SU-DHL-6 (cell line): ENCODE measurements at regions not wholly inside any gene's neighbourhood (a gene's known extent, or its start where the extent isn't known, plus 50 kb on each side); places are given as distances from the start of the nearest gene placed in this dataset.

Source experiments
- H2AFZ ChIP-seq: fragments of 200-600 bp; sonication (generic); 2 replicates; pipeline ENCODE4 v1.6.1; 2014; ENCODE audit warnings: low read depth, mild to moderate bottlenecking, moderate library complexity, mixed read lengths, antibody characterized with exemption, low read length; ENCODE audit not compliant: severe bottlenecking
- H3F3A ChIP-seq: fragments of 200-600 bp; shearing (Covaris generic); 2 replicates; pipeline ENCODE4 v1.6.0; 2016; ENCODE audit warnings: antibody characterized with exemption, mild to moderate bottlenecking; ENCODE audit not compliant: insufficient read depth
- H3K27ac ChIP-seq: fragments of 200-600 bp; sonication (generic); 2 replicates; pipeline ENCODE4 v1.5.1; 2016; ENCODE audit warnings: low read depth, mild to moderate bottlenecking, low read length, moderate library complexity, mixed read lengths
- H3K27me3 ChIP-seq: fragments of 200-600 bp; sonication (generic), shearing (Covaris generic); 2 replicates; pipeline ENCODE4 v1.6.0; 2014; ENCODE audit warnings: mild to moderate bottlenecking, low read length
- H3K36me3 ChIP-seq: fragments of 200-600 bp; sonication (generic); 2 replicates; pipeline ENCODE4 v1.6.1; 2014; ENCODE audit warnings: mild to moderate bottlenecking, low read length, mixed read lengths
- H3K4me2 ChIP-seq: fragments of 300-600, 200-600 bp; shearing (Covaris generic), sonication (generic); 2 replicates; pipeline ENCODE4 v1.6.0; 2014; ENCODE audit warnings: low read length, low read depth, mild to moderate bottlenecking; ENCODE audit not compliant: poor library complexity, severe bottlenecking
- H3K4me3 ChIP-seq: fragments of 200-600 bp; sonication (generic); 2 replicates; pipeline ENCODE4 v1.5.1; 2014; ENCODE audit warnings: antibody characterized with exemption, low read length, mild to moderate bottlenecking, mixed read lengths; ENCODE audit not compliant: insufficient read depth, poor library complexity, severe bottlenecking
- H3K79me2 ChIP-seq: fragments of 200-600 bp; sonication (generic); 2 replicates; pipeline ENCODE4 v1.6.1; 2014; ENCODE audit warnings: mild to moderate bottlenecking, low read length, moderate library complexity; ENCODE audit not compliant: insufficient read depth
- H3K9ac ChIP-seq: fragments of 200-600 bp; sonication (generic); 2 replicates; pipeline ENCODE4 v1.7.0; 2014; ENCODE audit warnings: mild to moderate bottlenecking, low read length
- H3K9me2 ChIP-seq: fragments of 200-600 bp; sonication (generic); replicated peaks from 2 replicates; pipeline ENCODE4 v1.6.1; 2014; ENCODE audit warnings: low read length; ENCODE audit not compliant: insufficient read depth
- H3K9me3 ChIP-seq: fragments of 200-600 bp; sonication (generic); 2 replicates; pipeline ENCODE4 v1.6.1; 2014; ENCODE audit warnings: low read length, mixed read lengths; ENCODE audit not compliant: insufficient read depth
- H4K20me1 ChIP-seq: fragments of 200-600 bp; sonication (generic); 2 replicates; pipeline ENCODE4 v1.6.1; 2014; ENCODE audit warnings: low read depth, mild to moderate bottlenecking, antibody characterized with exemption, low read length, moderate library complexity, mixed read lengths
- EZH2phosphoT487 ChIP-seq: fragments of 200-600 bp; sonication (generic), shearing (Covaris generic); conservative IDR thresholded peaks from 2 replicates; pipeline ENCODE4 v1.6.1; 2018; ENCODE audit warnings: mild to moderate bottlenecking, antibody characterized with exemption, low read length, moderate library complexity, mixed read lengths
- TF ChIP-seq, protein P1 (sequence below): fragments of 200-600 bp; sonication (generic); IDR thresholded peaks from one replicate; pipeline ENCODE4 v1.5.1; 2017; ENCODE audit warnings: antibody characterized with exemption, mild to moderate bottlenecking, low read length, moderate library complexity; ENCODE audit not compliant: insufficient read depth, poor library complexity, severe bottlenecking

DNA sequence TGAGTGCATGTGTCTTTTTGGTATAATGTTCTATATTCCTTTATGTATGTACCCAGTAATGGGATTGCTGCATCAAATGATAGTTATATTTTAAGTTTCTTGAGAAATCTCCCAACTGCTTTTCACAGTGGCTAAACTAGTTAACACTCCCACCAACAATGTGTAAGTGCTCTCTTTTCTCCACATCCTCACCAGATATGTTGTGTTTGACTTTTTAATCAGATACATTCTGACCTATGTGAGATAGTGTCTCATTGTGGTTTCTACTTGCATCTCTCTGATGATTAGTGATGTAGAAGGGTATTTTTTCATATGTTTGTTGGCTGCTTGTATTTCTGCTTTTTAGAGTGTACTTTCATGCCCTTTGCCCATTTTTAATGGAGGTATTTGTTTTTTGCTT lies 62.8 kb upstream of the ALG10B start:
- TF ChIP-seq, protein P1, sequence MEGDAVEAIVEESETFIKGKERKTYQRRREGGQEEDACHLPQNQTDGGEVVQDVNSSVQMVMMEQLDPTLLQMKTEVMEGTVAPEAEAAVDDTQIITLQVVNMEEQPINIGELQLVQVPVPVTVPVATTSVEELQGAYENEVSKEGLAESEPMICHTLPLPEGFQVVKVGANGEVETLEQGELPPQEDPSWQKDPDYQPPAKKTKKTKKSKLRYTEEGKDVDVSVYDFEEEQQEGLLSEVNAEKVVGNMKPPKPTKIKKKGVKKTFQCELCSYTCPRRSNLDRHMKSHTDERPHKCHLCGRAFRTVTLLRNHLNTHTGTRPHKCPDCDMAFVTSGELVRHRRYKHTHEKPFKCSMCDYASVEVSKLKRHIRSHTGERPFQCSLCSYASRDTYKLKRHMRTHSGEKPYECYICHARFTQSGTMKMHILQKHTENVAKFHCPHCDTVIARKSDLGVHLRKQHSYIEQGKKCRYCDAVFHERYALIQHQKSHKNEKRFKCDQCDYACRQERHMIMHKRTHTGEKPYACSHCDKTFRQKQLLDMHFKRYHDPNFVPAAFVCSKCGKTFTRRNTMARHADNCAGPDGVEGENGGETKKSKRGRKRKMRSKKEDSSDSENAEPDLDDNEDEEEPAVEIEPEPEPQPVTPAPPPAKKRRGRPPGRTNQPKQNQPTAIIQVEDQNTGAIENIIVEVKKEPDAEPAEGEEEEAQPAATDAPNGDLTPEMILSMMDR: no peak
- no peak for TF ChIP-seq EZH2phosphoT487
- Histone ChIP-seq H3K27ac (no peak overlapping the region), H2AFZ (no peak overlapping the region), H3K79me2 (no peaks in the 10 kb centered on the region), H3K9me2 (no peaks in the 10 kb centered on the region), H3K4me2 (no peak overlapping the region), H3K27me3 (no peaks in the 10 kb centered on the region), H4K20me1 (no peaks in the 10 kb centered on the region), H3K9ac (no peak overlapping the region), H3K36me3 (no peaks in the 10 kb centered on the region), H3K4me3 (no peak overlapping the region), H3K9me3 (no peaks in the 10 kb centered on the region), H3F3A (no peaks in the 10 kb centered on the region)

- H3K4me3 ChIP-seq: no peak overlapping the region
- H3K9me2 ChIP-seq: no peaks in the 10 kb centered on the region
- H2AFZ ChIP-seq: no peak overlapping the region
- no peak overlapping the region for H3K27ac ChIP-seq
- no peaks in the 10 kb centered on the region for H4K20me1 ChIP-seq
- no peaks in the 10 kb centered on the region for H3K36me3 ChIP-seq
- no peaks in the 10 kb centered on the region for H3K9me3 ChIP-seq
- H3K79me2 ChIP-seq: no peaks in the 10 kb centered on the region
- H3K27me3 ChIP-seq: no peaks in the 10 kb centered on the region
- H3F3A ChIP-seq: no peaks in the 10 kb centered on the region
- no peak overlapping the region for H3K9ac ChIP-seq
- TF ChIP-seq EZH2phosphoT487: no peak
- TF ChIP-seq, protein P1: no peak
- no peak overlapping the region for H3K4me2 ChIP-seq
Measured at GRCh38 chr12:38258411-38258810, 58.2 kb upstream of the ALG10B start.
